Liver (tissue), 8 donors: ENCODE measurements at regions not wholly inside any gene's neighbourhood (a gene's known extent, or its start where the extent isn't known, plus 50 kb on each side); places are given as distances from the start of the nearest gene placed in this dataset.

ENCODE experiments used
- DNase-seq: peaks from one replicate; pipeline ENCODE4 v3.0.0-alpha.2; 2017; ENCODE audit warnings: low spot score
- H3K27ac ChIP-seq, 2 donors: one replicate each; pipeline ENCODE4 v1.7.0; 2013; ENCODE audit warnings: inconsistent platforms in 2 of 2, low read length in 2 of 2, control low read depth in 1 of 2, low read depth in 1 of 2, mild to moderate bottlenecking in 1 of 2
- H3K27me3 ChIP-seq, 4 donors: one replicate each; pipeline versions ENCODE4 v1.6.1 to v1.7.0; 2013; ENCODE audit warnings: low read length in 3 of 4, inconsistent platforms in 1 of 4, mild to moderate bottlenecking in 1 of 4, moderate library complexity in 1 of 4; ENCODE audit not compliant: control insufficient read depth in 4 of 4, insufficient read depth in 4 of 4
- H3K36me3 ChIP-seq, 4 donors: one replicate each; pipeline versions ENCODE4 v1.6.1 to v1.7.0; 2013; ENCODE audit warnings: low read length in 3 of 4, mild to moderate bottlenecking in 3 of 4, low read depth in 1 of 4, moderate library complexity in 1 of 4; ENCODE audit not compliant: control insufficient read depth in 4 of 4, insufficient read depth in 3 of 4
- H3K4me1 ChIP-seq, 4 donors: one replicate each; pipeline versions ENCODE4 v1.6.1 to v1.7.0; 2013; ENCODE audit warnings: low read length in 3 of 4, mild to moderate bottlenecking in 3 of 4, moderate library complexity in 1 of 4; ENCODE audit not compliant: control insufficient read depth in 4 of 4, insufficient read depth in 4 of 4
- H3K4me3 ChIP-seq, 3 donors: one replicate each; pipeline versions ENCODE4 v1.6.1 to v1.7.0; 2013; ENCODE audit warnings: low read length in 3 of 3, control low read depth in 1 of 3, low read depth in 1 of 3, mild to moderate bottlenecking in 1 of 3
- H3K9ac ChIP-seq, 2 donors: one replicate each; pipeline ENCODE4 v1.7.0; 2013; ENCODE audit warnings: low read length in 2 of 2, mild to moderate bottlenecking in 2 of 2, moderate library complexity in 2 of 2, control low read depth in 1 of 2, low read depth in 1 of 2
- H3K9me3 ChIP-seq, 4 donors: one replicate each; pipeline versions ENCODE4 v1.6.1 to v1.7.0; 2013; ENCODE audit warnings: low read length in 3 of 4; ENCODE audit not compliant: control insufficient read depth in 4 of 4
- CTCF ChIP-seq: fragments of 150-350 bp; IDR thresholded peaks from 2 replicates; pipeline ENCODE4 v1.5.1; 2017; ENCODE audit warnings: improper control_type of control experiment, low read depth, low read length; ENCODE audit not compliant: missing input control
- EGR1 ChIP-seq, 2 donors: IDR thresholded peaks; 2 replicates each; pipeline ENCODE4 v1.6.1; 2016 to 2018; ENCODE audit warnings: antibody characterized with exemption in 2 of 2, low read depth in 2 of 2
- FOXA2 ChIP-seq: IDR thresholded peaks from 2 replicates; pipeline ENCODE4 v1.6.1; 2016; ENCODE audit warnings: antibody characterized with exemption
- GABPA ChIP-seq, 2 donors: IDR thresholded peaks in 1 of 2; conservative IDR thresholded peaks in 1 of 2; 2 replicates each; pipeline ENCODE4 v1.6.1; 2016; ENCODE audit warnings: antibody characterized with exemption in 2 of 2, mild to moderate bottlenecking in 1 of 2, moderate library complexity in 1 of 2
- HNF4A ChIP-seq, 2 donors: conservative IDR thresholded peaks; 2 replicates each; pipeline ENCODE4 v1.6.1; 2016; ENCODE audit warnings: antibody characterized with exemption in 2 of 2, mild to moderate bottlenecking in 2 of 2
- HNF4G ChIP-seq: IDR thresholded peaks from 2 replicates; pipeline ENCODE4 v1.6.1; 2016; ENCODE audit warnings: antibody characterized with exemption
- JUND ChIP-seq, 2 donors: IDR thresholded peaks; 2 replicates each; pipeline ENCODE4 v1.6.1; 2016; ENCODE audit warnings: antibody characterized with exemption in 2 of 2
- MAX ChIP-seq: IDR thresholded peaks from 2 replicates; pipeline ENCODE4 v1.6.1; 2016; ENCODE audit warnings: antibody characterized with exemption
- NR2F2 ChIP-seq: IDR thresholded peaks from 2 replicates; pipeline ENCODE4 v1.6.1; 2016; ENCODE audit warnings: antibody characterized with exemption
- RAD21 ChIP-seq, 2 donors: IDR thresholded peaks; 2 replicates each; pipeline ENCODE4 v1.6.1; 2016; ENCODE audit warnings: antibody characterized with exemption in 2 of 2, mild to moderate bottlenecking in 2 of 2
- REST ChIP-seq: IDR thresholded peaks from 2 replicates; pipeline ENCODE4 v1.6.1; 2016; ENCODE audit warnings: antibody characterized with exemption, mild to moderate bottlenecking
- RXRA ChIP-seq, 2 donors: IDR thresholded peaks; 2 replicates each; pipeline ENCODE4 v1.6.1; 2017 to 2018; ENCODE audit warnings: antibody characterized with exemption in 2 of 2, mild to moderate bottlenecking in 1 of 2
- SP1 ChIP-seq: IDR thresholded peaks from 2 replicates; pipeline ENCODE4 v1.6.1; 2018; ENCODE audit warnings: antibody characterized with exemption, mild to moderate bottlenecking
- TAF1 ChIP-seq: conservative IDR thresholded peaks from 2 replicates; pipeline ENCODE4 v1.6.1; 2016; ENCODE audit warnings: antibody characterized with exemption, mild to moderate bottlenecking
- YY1 ChIP-seq: IDR thresholded peaks from 2 replicates; pipeline ENCODE4 v1.6.1; 2016; ENCODE audit warnings: antibody characterized with exemption, mild to moderate bottlenecking
- ZBTB33 ChIP-seq: IDR thresholded peaks from 2 replicates; pipeline ENCODE4 v1.6.1; 2016; ENCODE audit warnings: antibody characterized with exemption
- whole genome bisulfite sequencing: extraction: QIAGEN DNeasy Blood & Tissue Kit; methylation state at CpG from one replicate; pipeline ENCODE4 v1.1.7; 2013; 5-methylcytosine and 5-hydroxymethylcytosine counted together
- donor health status: healthy.
- donor health status: healthy.
- donor health status: healthy.
- donor health status: healthy.
- donor health status: healthy.

DNA sequence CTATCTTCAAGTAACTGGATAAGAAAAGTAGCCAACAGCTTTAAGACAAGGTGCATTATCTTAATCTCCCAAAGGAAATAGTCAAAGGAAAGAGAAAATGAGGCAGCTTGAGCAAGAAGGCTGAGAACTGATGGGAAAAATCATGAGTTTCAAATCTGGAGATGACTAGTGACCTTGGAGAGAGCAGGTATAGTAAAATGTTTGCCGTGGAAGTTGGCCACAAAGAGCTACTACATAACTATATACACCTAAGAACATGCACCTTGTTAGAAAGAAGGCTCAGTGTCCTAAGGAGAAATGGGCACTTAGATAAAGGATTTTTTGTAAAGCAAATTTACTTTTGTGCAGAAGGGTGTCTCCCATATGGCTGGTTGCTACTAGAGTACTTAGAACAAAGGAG lies 80.8 kb upstream of the FSHB start:
- no peaks in the 10 kb centered on the region for H3K36me3 ChIP-seq
- TF ChIP-seq NR2F2, result no peak
- TF ChIP-seq HNF4G, result no peak
- TF ChIP-seq RXRA (IDR thresholded peaks at IDR 0.05), result no peak
- TF ChIP-seq FOXA2, result no peak
- TF ChIP-seq CTCF, result no peak
- TF ChIP-seq SP1, result no peak
- no peak for TF ChIP-seq MAX
- no peak for TF ChIP-seq JUND (IDR thresholded peaks at IDR 0.05)
- TF ChIP-seq ZBTB33, result no peak
- no peak for TF ChIP-seq TAF1
- no peak for TF ChIP-seq RAD21 (IDR thresholded peaks at IDR 0.05)
- TF ChIP-seq YY1, result no peak
- TF ChIP-seq HNF4A (conservative IDR thresholded peaks at IDR 0.05), result no peak
- no peak for TF ChIP-seq GABPA (IDR thresholded peaks at IDR 0.05 in 1 of 2, conservative IDR thresholded peaks at IDR 0.05 in 1 of 2)
- TF ChIP-seq EGR1 (IDR thresholded peaks at IDR 0.05; ENCODE audit: low read depth in 2 of 2), result no peak

DNA sequence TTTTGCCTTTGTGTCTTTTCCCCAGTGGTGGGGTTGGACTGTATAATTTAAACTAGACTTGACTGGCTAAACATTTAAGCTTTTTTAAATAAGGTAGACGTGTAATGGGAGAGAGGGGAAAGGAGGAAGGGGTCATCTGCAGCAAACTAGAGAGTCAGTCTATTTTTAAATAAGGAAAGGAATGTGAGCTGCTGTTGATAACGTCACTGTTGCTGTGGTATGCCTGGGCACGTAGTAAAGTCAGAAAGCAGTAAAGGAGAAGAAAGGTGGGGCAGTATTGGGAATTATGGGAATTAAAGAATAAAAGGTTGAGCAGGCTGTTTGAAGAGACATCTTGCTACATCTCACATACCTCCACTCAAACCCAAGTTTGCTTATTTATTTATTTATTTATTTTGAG lies 80.4 kb upstream of the FSHB start:
- TF ChIP-seq RAD21 (IDR thresholded peaks at IDR 0.05), result no peak
- TF ChIP-seq MAX, result no peak
- TF ChIP-seq REST, result no peak
- TF ChIP-seq RXRA (IDR thresholded peaks at IDR 0.05), result no peak
- TF ChIP-seq FOXA2, result no peak
- TF ChIP-seq NR2F2, result no peak
- no peak for TF ChIP-seq GABPA (IDR thresholded peaks at IDR 0.05 in 1 of 2, conservative IDR thresholded peaks at IDR 0.05 in 1 of 2)
- TF ChIP-seq CTCF, result no peak
- Histone ChIP-seq H3K9me3 (no peaks in the 10 kb centered on the region), H3K4me3 (no peak overlapping the region), H3K36me3 (no peaks in the 10 kb centered on the region), H3K4me1 (no peaks in the 10 kb centered on the region), H3K9ac (no peak overlapping the region), H3K27me3 (no peaks in the 10 kb centered on the region), H3K27ac (no peak overlapping the region)
- no peak for DNase-seq
- 32% methylated on average over 3 of the region's 3 CpGs for WGBS

More for the DNA sequence above, 80.8 kb upstream of the FSHB start:
- Histone ChIP-seq H3K27ac (no peak overlapping the region), H3K4me3 (no peak overlapping the region), H3K4me1 (no peaks in the 10 kb centered on the region), H3K9ac (no peak overlapping the region), H3K27me3 (no peaks in the 10 kb centered on the region), H3K9me3 (no peaks in the 10 kb centered on the region)
- DNase-seq, result no peak
- WGBS, result 81% methylated on average over 1 of the region's 1 CpG
